ENCODE measurements at regions not wholly inside any gene's neighbourhood (a gene's known extent, or its start where the extent isn't known, plus 50 kb on each side); places are given as distances from the start of the nearest gene placed in this dataset.

- TF ChIP-seq CTCF (conservative IDR thresholded peaks at IDR 0.05) (no peak), EZH2 (IDR thresholded peaks at IDR 0.05; ENCODE audit: low read depth) (no peak)
Observed at GRCh38 chr3:66762916-66763693, 235.0 kb upstream of the KBTBD8 start.
